GM21360 (cell line): ENCODE measurements at regions not wholly inside any gene's neighbourhood (a gene's known extent, or its start where the extent isn't known, plus 50 kb on each side); places are given as distances from the start of the nearest gene placed in this dataset.
"Not testable (repeated sequence)": the region's sequence is repeated elsewhere in the genome, so short reads cannot be mapped to it uniquely, and the experiment has no call there.

Experiments
- ATAC-seq: cut with Tn5 transposase; IDR thresholded peaks from one replicate; pipeline ENCODE4 v1.9.1; 2021; ENCODE audit warnings: mild to moderate bottlenecking, moderate library complexity; ENCODE audit not compliant: unreplicated experiment

DNA sequence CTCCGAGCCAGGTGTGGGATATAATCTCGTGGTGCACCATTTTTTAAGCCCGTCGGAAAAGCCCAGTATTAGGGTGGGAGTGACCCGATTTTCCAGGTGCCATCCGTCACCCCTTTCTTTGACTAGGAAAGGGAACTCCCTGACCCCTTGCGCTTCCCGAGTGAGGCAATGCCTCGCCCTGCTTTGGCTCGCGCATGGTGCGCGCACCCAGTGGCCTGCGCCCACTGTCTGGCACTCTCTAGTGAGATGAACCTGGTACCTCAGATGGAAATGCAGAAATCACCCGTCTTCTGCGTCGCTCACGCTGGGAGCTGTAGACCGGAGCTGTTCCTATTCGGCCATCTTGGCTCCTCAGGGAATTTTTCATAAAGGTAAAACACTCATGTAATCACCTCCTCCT lies 63.9 kb downstream of the RWDD3 start:
- not testable (repeated sequence) for ATAC-seq

DNA sequence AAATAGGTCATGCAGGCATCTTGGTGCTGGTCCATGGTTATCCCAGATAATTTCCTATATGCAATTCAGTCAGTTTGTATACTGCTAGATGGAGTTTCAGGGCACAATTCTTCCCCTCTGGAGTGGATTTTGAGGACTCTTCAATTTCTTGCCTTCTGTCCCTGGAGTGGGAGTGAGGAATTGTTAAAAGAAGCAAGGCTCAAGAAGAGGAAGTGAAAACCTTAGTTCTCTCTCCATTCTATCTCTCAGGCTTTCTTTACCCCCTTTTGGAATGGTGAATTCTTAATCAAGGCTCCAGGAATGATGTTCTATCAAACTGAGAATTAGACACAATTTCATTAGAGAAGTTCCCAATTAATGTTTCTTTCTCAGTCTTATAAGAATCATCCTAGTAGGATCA lies 67.1 kb downstream of the RWDD3 start:
- no peak for ATAC-seq

- no peak for ATAC-seq
Measured at GRCh38 chr1:95301614-95302013, 67.6 kb downstream of the RWDD3 start.

- no peak for ATAC-seq
Measured at GRCh38 chr1:95304803-95305202, 70.8 kb downstream of the RWDD3 start.

- ATAC-seq = no peak
Measured at GRCh38 chr1:95308276-95309030, 74.4 kb downstream of the RWDD3 start.

GRCh38 chr1:95309031-95309471 lies 75.0 kb downstream of the RWDD3 start:
- no peak for ATAC-seq

GRCh38 chr1:95311014-95311413 lies 77.0 kb downstream of the RWDD3 start:
- ATAC-seq = no peak

- ATAC-seq = no peak
Measured at GRCh38 chr1:95311762-95312161, 77.8 kb downstream of the RWDD3 start.

DNA sequence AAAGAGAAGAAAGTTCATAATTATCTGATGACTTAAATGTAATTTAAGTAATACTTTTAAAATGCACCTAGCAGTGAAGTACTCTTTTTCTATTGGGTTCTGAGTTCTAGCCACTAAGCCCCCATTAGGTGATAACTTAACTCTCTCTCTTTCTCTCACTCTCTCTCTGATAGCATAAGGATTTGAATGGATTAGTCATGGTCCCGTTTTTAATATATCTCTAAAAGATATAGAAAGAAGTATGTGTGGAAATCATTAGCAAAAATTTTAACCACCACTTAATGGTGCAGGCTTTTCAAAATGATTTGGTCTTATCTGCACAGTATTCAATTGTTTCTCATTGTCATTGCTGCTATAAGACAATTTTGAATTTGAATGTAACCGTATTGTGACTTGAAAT lies 78.2 kb downstream of the RWDD3 start:
- ATAC-seq = no peak

- ATAC-seq = no peak
Measured at GRCh38 chr1:95313527-95313926, 79.5 kb downstream of the RWDD3 start.

GRCh38 chr1:95321531-95321930 lies 87.5 kb downstream of the RWDD3 start:
- ATAC-seq = no peak

DNA sequence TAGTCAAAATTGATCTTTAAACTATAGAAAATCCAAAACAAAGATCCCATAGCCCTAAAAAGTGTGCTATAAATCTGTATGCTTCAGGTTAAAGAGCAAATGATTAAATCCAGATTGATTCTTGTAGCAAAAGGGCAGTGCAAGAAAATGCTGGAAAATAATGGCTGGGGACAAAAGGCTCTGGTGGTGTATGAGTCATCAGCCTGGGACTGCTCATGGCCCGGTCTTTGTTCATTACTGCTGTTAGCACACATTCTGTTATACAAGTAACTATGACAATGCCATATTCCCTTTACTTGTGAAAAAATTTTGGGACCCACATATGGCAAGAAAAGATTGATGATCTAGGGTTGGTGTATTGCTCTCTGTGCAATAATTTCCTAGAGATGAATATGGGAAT lies 89.1 kb downstream of the RWDD3 start:
- ATAC-seq = no peak

- no peak for ATAC-seq
Measured at GRCh38 chr1:95325349-95325748, 91.3 kb downstream of the RWDD3 start.

- ATAC-seq = no peak
Measured at GRCh38 chr1:95326023-95326422, 92.0 kb downstream of the RWDD3 start.

- no peak for ATAC-seq
Measured at GRCh38 chr1:95332754-95333153, 98.7 kb downstream of the RWDD3 start.

- ATAC-seq = no peak
Measured at GRCh38 chr1:95339377-95339776, 105.4 kb downstream of the RWDD3 start.

- no peak for ATAC-seq
Measured at GRCh38 chr1:95340061-95340460, 106.1 kb downstream of the RWDD3 start.

DNA sequence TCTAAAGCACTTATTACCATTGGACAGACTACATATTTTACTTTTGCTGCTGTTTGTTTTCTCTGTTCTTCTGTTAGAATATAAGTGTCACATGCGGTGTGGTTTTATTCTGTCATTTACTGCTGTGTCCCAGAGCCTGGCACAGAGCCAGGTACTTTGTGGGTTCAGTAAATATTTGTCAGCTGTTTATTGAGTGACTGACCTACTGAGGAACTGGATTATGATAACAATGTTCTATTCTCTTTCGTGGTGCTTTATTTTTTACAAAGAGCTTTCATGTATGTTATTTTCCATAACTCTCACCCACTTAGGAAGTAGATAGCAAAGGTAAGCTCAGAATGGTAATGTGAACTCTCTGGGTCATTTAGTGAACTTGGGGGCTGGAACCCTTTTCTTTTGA lies 118.8 kb downstream of the RWDD3 start:
- no peak for ATAC-seq

GRCh38 chr1:95353194-95353593 lies 119.2 kb downstream of the RWDD3 start:
- ATAC-seq = no peak

DNA sequence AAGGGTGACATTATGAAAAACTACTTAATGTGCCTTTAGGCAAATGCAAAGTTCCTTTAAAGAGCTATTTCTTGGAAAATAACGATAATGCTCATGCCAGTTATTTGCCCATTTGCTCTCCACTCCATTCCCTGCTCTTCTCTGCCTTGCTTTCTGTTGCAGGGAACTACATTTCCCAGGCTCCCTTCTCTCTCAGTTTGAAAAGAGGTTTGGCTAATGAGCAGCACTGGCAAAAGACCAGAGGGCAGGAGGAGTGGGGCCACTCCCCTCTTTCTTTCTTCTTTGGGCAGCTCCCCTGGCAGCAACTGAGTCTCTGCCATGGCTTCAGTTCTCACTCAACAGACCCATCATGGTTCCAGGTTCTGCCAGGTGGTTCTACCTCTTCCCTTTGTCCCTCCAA lies 130.5 kb downstream of the RWDD3 start:
- no peak for ATAC-seq

- no peak for ATAC-seq
Measured at GRCh38 chr1:95366498-95366897, 132.5 kb downstream of the RWDD3 start.

GRCh38 chr1:95368178-95368577 lies 134.2 kb downstream of the RWDD3 start:
- no peak for ATAC-seq
